NCI-H2081 (cell line): ENCODE measurements at regions not wholly inside any gene's neighbourhood (a gene's known extent, or its start where the extent isn't known, plus 50 kb on each side); places are given as distances from the start of the nearest gene placed in this dataset.

Experiments
- DNase-seq, 2 experiments: peaks; one replicate each; lab custom pipeline; 2025; lab: John Stamatoyannopoulos, UW

DNA sequence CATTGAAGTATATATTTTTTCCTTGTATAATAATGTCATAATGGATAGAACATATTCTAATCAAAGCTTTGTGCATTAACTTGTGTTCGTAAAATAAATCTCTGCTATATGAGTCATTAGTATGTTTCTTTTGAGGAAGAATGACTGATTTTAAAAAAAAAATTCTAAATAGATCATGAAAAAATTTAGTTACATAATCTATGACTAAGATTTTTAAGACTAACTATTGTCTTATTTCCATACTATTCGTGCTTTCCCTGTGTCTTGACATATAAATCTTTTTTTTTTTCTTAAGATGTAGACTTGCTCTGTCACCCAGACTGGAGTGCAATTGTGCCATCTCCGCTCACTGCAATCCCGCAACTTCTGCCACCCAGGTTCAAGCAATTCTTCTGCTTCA, 226.1 kb downstream of the DSEL start:
- DNase-seq, result no peak

DNA sequence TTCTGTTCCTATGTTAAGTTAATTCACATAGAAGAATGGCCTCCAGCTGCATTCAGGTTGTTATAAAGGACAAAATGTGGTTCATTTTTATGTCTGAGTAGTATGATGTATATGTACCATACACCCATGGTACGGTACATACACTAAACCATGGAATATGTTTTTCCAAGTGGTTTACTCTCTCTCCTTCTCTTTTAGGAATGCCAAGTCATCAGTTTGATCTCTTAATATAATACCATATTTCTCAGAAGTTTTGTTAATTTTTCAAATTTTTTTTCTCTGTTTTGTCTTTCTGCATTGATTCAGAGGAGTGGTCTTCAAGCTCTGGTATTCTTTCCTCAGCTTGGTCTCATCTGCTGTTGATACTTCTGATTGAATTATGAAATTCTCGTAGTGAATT, 230.9 kb downstream of the DSEL start:
- no peak for DNase-seq

- no peak for DNase-seq
Measured at GRCh38 chr18:67282796-67283195, 233.7 kb downstream of the DSEL start.

DNA sequence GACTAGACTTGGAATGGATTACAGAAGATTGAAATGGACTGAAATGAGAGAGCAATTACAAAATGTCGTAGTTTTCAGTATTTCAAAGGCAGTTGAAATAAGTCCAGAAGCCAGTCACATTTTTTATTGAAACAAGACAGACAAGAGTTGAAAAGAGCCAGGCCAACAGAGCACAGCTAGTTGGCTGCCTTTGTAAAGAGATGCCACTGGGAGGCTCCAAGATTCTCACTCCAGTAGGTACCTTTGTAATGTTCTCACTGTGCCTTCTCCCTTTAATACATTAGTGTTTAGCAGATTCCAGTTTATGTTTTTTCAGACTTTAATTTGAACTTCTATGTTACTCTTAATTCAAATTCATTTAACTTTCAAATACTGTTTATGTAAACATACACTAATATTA, 234.8 kb downstream of the DSEL start:
- DNase-seq, result no peak

GRCh38 chr18:67280486-67281242, 235.9 kb downstream of the DSEL start:
- no peak for DNase-seq

- DNase-seq, result no peak
Measured at GRCh38 chr18:67279988-67280387, 236.5 kb downstream of the DSEL start.

DNA sequence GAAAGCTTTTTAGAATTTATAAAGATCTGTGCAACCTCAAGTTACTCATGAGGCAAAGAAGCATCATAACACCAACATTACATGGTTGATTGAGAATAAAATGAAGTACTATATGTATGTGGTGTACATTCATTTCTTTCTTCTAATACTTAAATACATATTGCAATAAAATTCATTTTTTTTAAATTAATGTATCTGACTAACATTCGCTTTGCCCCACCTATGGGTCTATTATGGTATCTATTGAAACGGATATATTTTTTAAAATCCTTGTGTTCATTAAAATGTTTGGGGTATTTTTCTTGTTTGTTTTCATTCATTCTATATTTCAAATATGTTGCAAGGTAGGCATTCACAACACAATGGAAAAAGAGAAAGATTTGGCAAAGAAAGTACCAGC, 237.5 kb downstream of the DSEL start:
- no peak for DNase-seq

DNA sequence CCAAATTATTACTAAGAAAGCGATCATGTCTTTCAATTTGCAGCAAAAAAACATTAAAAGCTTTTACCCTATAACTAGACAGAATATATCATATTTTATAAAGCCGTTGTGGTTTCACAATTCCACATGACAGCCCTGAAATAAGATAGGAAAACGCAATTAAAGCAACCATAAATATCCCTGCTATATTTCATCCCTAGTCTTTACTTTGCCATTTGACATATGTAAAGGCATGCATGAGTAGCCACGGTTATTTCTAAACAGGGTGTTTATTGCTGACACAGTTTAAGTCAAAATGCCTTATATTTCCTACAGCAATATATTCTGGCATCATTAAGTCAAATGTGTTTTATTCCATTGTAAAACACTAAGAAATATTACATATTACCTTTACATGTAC, 239.9 kb downstream of the DSEL start:
- DNase-seq, result no peak

DNA sequence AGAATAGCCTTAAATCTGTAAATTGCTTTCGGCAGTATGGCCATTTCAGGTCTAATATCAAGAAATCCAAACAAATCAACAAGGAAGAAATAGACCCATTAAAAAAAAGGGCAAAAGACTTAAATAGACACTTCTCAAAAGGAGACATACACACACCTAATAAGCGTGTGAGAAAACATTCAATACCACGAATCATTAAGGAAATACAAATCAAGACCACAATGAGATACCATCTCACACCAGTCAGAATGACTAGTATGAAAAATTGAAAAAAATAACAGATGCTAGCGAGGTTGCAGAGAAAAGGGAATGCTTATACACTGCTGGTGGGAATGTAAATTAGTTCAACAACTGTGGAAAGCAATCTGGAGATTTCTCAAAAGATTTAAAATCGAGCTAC, 243.2 kb downstream of the DSEL start:
- DNase-seq, result no peak

- no peak for DNase-seq
Measured at GRCh38 chr18:67269206-67269605, 247.3 kb downstream of the DSEL start.

DNA sequence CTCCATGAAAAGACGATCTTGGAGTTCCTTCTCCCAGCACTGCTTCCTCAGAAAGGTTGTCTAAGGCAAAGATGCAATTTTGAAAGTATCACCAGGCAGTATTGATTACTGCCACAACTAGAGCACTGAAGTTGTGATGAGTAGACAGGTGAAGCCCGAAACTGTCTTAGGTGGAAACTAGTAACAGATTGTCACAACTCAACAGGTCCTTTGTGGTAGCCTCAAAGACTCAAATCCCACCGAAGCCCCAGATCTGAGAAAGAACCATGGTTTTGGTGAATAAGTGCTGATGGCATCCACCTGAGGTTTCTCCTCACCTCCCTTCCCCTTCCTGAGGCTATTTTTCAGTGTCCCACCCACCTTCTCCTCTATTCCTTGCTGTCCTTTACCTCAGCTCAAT, 248.0 kb downstream of the DSEL start:
- DNase-seq, result no peak

DNA sequence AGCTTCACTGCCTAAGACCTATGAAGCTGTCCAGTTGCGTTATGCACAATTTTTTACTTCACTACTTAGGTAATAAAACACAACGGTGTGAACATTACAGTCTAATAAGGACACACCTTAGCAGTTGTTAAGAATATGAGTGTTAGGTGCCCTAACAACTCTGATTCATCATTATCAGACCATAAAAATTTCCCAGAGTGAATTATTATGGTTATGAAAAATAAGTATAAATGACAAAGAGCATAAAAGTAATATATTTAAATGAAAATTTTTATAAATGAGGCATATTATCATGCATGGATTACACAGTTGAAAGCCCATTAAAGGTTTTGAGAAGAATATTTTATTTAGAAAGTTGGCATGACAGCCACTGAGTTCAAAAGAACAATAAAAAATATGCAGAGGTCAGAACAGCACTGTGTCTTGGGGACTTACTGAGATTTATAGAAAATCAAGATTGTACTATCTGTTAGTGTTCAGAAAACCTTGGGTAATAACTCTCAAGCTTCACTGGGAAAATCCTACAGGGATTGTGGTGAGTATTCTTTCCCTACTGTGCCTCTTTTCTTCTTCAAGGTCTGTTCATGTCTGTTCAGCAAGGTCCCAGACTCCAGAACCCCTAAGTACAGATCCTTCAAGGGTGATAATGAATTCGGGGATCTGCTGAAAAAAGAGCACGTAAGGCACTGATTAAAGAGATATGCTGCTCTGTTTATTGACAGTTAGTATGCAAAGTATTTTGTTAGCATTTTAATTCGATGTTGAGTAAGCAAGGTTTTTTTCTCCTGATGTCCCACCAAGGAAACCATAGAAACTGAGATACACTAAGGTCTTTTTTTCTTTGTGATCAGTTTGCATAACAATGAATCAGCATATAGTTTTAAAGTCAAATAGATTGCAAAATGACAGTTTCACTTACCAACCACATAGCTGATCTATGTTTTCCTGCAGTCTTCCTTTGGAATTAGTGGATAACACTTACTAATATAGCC, 250.0 kb downstream of the DSEL start:
- no peak for DNase-seq

GRCh38 chr18:67265464-67266245, 250.9 kb downstream of the DSEL start:
- DNase-seq, result no peak

DNA sequence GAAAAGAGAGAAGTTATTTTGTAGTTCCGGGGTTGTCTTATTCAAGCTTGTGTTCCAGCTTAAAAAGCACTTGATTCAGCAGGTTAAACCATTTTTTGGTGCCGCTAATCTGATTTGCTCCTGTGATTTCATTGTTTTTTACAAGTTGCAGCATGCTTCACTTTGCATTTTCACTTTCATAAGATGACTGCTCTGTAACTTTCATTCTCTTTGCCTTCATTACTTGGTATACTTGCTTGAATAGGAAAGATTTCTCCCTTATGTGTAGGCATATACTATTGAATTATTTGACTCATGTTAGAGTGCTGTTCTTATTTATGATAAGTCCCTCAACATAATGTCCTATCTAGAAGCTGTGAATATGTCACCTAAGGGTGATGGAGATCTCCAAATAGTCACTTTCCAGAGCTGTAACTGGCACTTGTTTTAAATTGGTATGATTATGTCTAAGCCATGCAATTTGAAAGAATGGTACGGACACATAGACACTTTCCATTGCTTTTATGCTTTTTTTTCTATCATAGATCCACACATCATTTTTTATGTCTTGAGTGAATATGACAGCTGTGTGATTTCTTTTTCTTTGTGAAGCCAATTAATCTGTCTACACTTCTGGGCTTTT, 254.5 kb downstream of the DSEL start:
- DNase-seq, result no peak

GRCh38 chr18:67260841-67261240, 255.7 kb downstream of the DSEL start:
- no peak for DNase-seq

GRCh38 chr18:67250776-67251424, 265.6 kb downstream of the DSEL start:
- DNase-seq, result no peak

- no peak for DNase-seq
Measured at GRCh38 chr18:67243799-67244587, 272.5 kb downstream of the DSEL start.

GRCh38 chr18:67242001-67242400, 274.5 kb downstream of the DSEL start:
- no peak for DNase-seq

GRCh38 chr18:67241299-67241698, 275.2 kb downstream of the DSEL start:
- DNase-seq, result no peak

DNA sequence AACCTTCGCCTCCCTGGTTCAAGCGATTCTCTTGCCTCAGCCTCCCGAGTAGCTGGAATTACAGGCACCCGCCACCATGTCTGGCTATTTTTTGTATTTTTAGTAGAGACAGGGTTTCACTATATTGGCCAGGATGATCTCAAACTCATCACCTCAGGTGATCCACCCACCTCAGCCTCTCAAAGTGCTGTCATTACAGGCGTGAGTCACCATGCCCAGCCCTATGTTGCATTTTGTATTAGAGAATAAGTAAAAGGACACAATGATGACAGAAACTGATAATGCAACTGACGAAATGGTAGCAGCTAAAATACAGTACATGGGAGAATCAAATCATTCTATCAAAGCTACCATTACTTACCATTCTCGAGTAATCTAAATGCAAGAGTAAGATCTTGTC, 276.7 kb downstream of the DSEL start:
- DNase-seq, result no peak

- DNase-seq, result no peak
Measured at GRCh38 chr18:67232991-67233390, 283.5 kb downstream of the DSEL start.
